ENCODE measurements at regions not wholly inside any gene's neighbourhood (a gene's known extent, or its start where the extent isn't known, plus 50 kb on each side); places are given as distances from the start of the nearest gene placed in this dataset.

GRCh38 chr5:1743769-1744085, 55.9 kb downstream of the MRPL36 start:
- TF ChIP-seq CTCF (IDR thresholded peaks at IDR 0.05; ENCODE audit: poor library complexity) (no peak), EZH2phosphoT487 (IDR thresholded peaks at IDR 0.05; ENCODE audit: low read depth, severe bottlenecking, unreplicated experiment) (no peak), EZH2 (IDR thresholded peaks at IDR 0.05; ENCODE audit: borderline replicate concordance) (no peak)
